NK-92 treated with Interleukin-12 subunit alpha and Interleukin-12 subunit beta, amount 100 ng/mL, for 24 hours (cell line): ENCODE measurements at regions not wholly inside any gene's neighbourhood (a gene's known extent, or its start where the extent isn't known, plus 50 kb on each side); places are given as distances from the start of the nearest gene placed in this dataset.

Source experiments
- DNase-seq: peaks from one replicate; lab custom pipeline; 2025; lab: John Stamatoyannopoulos, UW

DNA sequence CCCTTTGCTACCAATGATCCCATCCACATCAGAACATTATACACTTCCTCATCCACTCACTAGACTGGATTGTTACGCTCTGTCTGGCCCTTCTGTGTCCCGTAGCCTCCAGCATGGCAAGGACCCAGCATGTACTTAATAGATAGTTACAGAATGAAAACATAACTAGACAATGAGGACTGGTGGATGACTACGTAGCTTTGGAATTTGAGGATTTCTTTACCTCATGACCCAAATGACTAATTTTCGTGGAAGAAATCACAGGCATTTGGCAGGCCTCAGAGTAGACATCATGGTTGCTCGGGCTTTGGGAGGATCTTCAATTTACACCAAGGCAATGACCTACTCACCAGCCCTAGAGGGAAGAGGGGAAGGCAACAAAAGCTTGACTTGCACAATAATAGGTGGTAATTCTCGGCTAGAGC, 299.8 kb downstream of the TLE1 start:
- no peak for DNase-seq

DNA sequence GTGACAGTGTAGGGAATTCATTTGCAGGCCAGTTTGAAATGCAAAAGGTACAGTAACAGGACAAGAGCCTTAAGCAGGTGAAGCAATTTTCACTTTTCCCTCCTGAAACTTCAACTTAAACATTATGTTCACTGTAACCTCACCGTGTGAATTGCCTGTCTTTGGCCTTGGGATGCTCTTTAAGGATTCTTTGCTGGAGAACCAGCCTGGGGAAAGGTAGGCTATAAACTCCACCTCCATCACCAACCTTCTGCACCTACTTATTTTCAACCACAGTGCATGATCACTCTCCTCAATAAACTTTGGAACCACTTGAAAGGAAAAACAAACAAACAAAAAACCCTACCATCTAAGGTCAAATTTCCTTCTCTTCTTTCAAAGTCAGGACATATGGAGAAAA, 300.5 kb downstream of the TLE1 start:
- DNase-seq, result no peak

DNA sequence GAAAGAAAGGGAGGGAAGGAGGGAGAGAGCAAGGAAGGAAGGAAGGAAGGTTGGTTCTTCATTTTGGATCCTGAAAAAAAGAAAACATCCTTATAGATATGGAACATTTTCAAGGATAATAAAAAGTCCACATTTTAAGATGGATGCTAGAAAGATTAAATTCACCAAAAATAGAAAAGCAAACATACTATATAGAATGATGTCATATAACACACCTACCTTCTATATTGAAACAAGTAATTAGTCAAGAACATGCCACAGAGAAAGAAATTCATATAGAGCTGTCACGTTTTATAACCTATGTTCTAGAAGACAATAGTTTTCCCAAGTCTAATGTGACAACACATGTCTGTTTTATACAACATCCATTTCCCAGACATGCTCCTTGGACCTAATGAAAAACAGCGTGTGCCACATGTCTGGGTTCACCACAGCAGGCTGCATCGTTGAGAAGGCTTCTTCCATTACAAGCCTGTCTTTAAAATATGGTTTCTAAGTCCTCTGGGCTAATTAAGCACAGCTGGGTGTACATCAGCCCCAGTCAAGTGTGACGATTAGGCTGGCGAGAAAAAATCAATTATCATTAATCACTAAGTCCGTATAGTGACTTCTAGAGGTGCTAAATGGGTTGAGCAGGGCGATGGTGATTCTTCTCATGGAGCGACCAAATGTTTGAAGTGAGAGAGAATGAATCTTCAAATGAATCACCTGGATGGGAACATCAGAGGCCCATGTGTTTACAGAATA, 301.8 kb downstream of the TLE1 start:
- no peak for DNase-seq

DNA sequence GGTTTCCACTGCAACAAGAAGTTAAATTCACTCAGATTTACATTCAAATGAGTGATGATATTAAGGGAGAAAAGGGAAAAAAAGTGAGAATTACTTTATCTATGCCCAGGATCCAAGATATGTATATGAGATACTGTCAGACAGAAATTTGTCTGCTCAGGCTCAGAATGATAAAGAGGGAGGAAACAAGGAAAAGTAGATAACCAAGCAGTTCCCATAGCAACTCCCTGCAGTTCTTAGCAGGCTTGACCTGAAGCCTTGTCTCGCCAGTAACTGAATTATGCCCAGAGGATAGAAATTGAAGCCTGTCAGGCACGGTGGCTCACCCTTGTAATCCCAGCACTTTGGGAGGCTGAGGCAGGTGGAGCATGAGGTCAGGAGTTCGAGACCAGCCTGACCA, 304.4 kb downstream of the TLE1 start:
- DNase-seq, result no peak

DNA sequence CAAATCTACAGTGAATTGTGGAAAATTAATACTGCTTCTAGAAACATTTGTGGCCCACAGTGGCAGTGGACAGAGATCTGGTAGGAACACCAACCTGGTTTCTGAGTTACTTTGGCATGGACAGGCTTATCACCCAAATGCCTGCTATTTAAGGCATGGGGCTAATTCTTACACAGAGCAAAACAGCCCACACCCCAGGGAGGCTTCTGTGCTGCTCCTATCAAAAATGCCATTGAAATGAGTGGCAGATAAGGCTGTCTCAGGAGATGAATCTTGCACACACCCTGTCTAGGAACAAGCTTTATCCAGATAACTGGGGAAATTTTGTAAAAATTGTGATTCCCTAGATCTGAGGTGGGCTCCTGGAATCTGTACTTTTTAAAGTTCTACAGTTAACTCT, 307.1 kb downstream of the TLE1 start:
- DNase-seq, result no peak

DNA sequence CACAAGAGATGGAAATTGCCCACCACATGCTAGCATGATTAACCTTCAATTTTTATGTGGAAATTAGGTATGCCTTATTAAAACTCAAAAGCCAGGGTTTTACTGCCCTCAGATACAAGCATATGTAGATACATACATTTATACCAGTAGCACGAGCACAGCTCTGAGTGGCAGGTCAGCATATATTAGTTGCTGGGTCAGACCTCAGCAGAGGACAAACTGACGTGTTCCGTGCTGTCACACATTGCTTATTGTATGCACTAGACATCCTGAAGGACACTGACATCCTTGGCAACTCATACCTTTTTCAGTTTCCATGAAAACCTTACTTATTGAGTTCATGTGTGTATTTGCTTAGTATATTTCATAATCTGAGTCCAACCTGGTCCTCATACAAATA, 307.7 kb downstream of the TLE1 start:
- no peak for DNase-seq

DNA sequence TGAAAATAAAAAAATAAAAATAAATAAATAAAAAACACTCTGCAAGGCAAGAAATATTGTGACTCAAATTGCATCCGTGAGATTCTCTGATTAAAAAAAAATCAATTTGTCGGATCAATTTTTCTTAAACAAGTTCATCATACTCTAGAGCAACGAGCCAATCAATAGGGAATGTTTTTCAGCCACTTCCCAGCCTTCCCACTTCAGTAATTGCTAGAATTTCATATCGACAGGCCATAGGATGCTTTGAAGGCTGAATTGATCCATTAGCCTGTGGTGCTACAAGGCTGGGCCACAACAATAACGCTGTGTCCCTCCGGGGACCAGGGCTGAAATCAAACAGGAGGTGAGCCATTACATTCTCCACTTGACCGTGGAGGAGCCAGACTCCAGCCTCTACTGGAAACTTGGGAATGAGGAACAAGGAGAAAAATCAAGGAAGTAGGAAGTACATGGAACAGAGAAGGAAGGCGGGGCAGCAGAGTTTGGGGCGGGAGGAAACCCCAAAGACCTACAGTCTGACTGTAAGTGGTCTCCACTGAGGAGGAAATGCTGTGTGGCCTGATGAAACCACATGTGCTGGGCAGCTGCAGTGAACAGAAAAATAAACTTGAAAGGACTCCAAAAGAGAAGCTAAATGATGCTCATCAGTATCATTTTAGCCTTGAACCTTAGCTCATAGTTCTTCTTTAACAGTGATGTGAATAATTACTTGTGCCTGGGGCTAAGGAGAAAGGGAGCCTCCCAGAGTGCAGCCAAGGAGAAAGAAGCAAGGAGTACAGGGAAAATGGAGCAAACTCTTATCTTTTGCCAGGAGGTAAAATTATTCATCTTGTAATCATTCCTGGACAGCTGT, 308.6 kb downstream of the TLE1 start:
- DNase-seq, result no peak

DNA sequence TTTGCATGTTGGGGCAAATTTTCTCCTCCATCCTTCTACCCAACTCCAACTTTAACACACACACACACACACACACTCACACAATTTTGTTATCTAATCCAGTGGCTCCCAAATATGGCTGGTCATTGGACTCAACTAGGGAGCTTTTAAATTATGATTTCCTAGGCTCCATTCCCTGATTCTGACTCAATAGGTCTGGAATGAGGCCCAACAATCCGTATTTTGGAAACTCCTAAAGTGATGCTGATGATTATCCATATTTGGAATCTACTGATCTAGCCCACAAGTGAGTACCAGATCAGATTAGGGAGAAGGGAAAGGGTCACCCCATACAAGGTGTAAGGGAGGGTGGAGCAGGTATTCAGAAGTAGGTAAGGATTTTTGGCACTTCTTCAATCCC, 309.7 kb downstream of the TLE1 start:
- no peak for DNase-seq

DNA sequence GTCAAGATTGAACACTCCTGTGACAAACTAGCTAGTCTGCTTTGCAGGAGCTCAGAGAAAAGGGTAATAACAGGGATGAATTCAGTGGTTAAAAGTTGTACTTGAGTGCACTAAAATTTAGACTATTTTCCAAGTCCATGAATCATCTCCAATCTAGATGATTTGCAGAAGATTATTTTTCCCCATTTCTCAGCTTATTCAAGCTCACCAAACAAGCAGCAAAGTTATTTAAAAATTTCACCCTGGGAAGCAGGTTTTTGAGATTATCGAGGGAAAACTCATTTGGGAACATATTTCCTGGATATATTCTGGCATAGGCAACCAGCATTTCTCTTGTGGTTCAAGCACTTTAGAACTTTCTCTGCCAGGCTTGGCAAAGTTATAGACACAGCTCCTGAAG, 311.4 kb downstream of the TLE1 start:
- DNase-seq, result no peak

DNA sequence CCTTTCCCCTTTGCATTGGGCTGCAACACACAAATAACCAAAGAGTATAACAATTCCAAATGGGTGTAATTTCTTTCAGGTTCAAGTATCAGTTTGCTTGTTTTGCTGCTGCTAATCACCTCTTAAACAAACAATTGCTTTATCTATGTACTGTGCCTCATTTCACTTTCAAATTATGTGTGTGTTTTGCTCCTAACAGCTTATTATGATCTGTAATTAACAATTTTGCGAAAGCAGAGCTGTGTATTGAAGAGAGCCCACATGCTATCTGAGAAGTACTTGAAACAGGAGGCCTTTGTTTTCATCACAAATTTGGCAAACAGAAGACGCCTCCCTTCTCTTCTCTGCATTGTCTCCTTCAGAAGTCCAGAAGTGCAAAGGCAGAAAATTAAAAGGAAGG, 312.0 kb downstream of the TLE1 start:
- no peak for DNase-seq

DNA sequence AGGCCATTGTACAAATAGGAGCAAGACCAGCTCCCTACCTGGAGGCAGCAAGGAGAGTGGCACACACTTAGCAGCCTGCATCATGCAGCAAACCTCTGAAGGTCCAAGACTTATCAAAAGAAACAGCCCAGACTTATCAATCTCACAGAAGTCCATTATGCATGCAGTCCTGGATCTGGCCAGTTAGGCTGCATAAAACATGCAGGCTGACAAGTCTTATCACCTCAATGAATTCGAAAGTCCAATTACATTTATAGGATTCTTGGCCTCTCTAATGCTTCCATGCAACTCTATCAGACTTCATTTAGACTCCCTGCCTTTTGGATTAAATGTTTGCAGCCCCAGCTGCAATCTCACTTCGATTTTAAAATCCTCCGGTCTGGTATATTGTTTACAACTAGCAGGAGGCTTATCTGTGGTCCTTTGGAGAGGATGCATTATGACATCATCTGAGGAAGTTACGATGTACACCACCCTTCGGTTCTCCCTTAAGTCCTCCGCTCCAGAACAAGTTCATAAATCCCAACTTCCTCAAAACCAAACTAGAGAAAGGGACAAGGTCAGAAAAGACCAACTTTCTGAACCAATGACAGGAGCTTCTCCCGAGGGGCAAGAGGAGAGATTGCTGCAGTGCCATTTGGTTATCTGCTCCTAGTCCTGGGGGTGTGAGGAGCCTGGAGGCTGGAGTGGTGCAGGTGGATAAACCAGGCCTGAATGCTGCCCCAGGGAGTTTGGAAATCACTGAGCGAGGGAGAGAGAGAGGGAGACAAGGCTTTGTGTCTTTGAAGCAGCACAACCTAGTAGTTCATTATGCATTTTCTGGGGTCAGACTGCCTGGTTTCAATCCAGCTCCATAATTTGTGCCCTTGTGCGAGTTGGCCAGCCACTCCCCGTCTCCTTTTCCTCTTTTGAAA, 313.9 kb downstream of the TLE1 start:
- no peak for DNase-seq

DNA sequence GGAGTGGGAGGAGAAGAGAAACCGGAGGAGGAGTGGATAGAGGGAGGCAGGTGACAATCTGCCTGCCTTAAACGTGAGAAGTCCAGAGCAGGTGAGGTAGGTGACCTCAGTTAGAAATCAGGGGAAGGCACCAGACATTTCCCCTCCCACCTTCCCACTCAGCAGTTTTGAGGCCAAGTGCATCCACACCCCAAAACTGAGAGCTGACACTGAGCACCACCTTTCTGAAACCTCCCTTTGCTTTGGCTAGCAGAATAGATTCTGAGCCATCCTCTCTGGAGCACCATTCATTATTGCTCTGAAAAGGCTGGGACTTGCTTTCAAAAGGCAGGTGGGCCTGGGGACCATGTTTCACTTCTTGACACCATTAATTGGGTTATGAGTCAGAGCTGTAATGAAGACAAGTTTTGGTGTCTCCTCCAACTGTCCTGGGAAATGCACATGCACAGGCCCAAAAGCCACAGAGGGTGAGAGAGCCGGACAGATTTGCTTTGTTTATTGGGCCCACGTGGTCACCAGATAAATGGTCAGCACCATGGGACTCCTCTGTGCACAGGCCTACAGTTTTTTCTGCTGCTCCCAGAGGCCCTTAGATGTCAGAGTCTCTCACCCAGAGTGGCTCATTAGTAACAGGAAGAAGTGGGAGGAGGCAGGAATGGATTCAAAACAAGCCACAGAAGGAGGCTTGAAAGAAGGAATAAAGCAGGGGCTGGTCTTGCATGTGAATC, 314.7 kb downstream of the TLE1 start:
- no peak for DNase-seq

DNA sequence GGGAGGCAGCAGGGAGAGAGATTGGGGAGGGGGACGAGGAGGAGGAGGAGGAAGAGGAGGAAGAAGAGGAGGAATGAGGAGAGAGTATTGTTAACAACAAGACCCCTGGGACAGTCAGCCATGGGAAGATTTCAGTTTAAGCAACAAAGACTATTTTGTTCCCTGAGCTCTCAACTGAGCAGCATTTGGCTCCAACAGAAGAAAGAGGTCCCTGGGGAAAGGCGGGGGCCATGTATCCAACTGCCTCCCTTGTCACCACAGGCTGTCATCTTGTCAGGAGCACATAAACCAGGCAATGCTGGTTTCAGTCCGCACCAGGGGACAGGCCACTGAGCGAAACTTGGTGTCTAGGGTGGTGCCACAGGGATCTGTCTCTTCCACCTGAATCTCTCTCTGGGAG, 316.1 kb downstream of the TLE1 start:
- DNase-seq, result no peak

DNA sequence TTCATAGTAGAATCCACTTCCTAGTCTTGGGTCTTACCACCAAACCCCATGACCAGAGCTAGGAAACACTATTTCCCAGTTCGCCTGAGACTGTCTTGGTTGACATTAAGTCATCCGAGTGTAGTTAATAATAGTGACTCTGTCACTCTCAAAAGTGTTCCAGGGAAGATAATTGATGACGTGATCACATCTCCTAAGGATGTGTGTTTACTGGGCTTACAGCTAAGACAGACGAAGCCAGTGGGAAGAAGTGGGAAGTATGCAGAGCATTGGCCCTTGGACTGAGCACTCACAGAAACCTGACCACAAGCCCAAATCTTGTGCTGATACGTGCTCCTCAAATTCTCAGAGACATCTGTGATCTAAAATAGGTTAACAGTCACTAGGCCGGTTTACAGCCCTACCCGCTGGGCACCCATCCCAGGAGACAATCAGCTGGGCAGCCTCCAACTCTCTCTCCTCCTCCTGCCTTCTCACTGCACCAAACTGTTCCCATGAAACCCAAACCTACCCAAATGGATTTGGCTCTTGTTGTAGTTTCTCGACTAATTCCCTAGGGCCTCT, 316.6 kb downstream of the TLE1 start:
- DNase-seq, result no peak

DNA sequence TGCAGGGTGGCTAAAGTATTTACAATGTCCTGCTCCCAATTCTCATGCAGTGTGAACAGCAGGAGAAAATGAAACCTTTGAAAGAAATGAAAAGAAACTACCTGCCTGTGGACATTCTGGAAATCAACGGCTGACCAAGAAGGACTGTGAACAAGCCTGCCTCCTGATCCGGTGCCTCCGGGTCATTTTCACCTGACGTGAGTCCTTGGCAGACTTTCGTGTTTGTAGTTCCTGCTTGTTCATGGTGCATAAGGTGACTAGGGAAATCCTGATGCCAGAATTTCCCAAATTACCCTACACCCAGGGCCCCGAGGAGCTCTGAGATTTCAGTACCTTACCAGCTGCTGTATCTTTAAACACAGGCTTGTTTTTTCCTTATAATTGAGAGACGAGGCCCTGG, 317.5 kb downstream of the TLE1 start:
- DNase-seq, result no peak

DNA sequence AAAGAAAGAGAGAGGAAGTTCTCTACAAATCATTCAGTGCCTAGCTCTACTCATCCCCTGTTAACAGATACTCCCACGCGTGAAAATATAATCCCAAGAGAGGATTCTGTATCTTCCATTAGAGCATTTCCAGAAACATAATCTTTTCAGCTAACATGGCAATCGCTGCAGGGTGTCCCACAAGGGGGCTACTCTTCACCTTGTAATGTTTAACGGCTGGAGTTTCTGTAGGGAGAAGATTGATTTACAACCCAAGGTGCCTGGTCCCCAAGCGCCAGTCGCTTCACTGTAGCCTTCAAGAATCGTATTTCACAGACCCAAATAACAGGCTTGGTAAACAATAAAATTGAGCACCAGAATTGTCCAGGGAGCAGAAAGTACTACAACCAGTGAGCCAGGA, 318.7 kb downstream of the TLE1 start:
- DNase-seq, result no peak

DNA sequence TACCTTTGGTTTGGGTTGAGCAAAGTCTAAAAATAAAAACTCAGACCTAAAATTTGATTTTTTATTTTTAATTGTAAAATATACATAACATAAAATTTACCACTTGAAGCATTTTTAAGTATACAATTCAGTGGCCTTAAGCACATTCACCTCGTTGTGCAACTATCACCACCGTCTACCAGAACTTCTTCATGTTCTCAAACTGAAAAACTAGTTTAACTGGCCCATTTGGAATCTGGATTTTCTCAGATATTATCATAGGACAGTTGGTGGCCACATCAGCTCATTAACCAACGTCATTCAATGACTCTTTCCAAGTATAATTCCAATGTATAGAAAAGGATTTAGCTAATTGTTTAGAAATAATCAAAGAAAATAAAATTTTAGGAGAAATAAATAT, 319.3 kb downstream of the TLE1 start:
- no peak for DNase-seq

DNA sequence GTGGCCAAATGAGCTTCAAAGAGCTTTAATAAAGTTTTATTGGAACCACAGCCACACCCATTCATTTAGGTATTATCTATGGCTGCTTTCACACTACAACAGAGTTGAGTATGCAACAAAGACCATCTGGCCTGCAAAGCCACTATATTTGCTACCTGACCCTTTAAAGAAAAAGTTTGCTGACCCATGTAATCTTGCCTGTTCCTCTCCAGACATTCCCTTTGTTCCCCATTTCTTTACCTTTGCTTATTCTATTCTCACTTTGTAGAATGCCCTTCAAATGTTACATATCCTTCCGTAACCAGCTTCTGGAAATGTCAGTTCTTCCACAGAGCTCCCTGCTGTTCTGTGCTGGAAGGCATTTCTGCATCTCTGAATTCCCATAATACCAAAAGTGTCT, 320.2 kb downstream of the TLE1 start:
- DNase-seq, result no peak

DNA sequence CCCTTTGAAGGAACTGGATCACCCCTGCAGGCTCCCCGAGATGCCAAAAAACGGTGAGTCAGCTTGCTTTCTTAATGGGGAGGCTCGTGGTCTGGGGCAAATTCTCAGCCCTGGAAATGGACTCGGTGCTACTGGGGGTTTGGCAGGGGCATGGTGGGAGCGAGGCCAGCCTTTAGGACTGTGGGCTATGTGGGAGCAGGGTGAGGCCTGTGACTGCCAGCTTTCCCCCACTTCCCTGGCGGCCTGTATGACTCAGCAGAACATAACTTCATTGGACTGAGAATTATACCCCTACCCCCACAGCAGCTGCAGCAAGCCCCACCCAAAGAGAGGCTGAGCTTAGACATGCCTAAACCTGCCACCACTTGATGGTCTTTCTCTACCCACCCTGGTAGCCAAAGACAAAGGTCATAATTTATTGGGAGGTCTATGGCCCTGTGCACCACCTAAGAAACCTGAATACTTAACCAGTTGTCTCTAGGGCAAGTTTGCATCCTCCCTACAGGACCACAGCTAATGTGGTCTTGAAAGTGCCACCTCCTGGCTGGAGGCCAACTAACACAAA, 325.3 kb downstream of the TLE1 start:
- DNase-seq, result no peak

DNA sequence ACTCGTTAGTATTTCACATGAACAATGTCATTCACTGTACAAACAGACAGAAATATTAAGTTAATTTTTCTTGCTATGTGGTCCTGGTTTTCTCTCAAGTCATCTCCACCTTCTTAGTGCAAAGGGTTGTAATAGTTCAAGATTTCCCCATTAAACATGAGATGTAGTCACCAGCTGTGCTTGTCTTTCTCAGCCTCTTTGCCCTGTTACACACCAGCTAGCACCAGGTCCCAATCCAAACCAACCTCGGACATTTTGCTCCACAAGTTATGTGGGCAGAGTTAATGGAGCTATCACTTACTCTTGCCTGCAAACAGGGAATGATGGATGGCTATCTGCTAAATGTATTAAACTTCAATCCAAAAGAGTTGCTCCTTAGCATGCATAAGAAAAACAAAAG, 328.1 kb downstream of the TLE1 start:
- DNase-seq, result no peak

DNA sequence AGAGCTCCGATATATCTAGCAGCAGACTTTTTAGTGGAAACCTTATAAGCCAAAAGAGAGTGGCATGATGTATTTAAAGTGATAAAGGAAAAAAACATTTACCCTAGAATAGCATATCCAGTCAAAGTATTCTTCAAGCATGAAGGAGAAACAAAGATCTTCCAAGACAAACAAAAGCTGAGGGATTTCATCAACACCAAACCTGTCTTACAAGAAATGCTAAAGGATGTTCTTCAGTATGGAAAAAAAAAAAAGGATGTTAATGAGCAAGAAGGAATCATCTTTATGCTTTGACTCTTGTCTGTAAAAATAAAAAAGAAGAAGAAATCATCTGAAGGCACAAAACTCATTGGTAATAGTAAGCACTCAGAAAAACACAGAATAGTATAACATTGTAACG, 338.2 kb downstream of the TLE1 start:
- no peak for DNase-seq
